ENCODE measurements at regions not wholly inside any gene's neighbourhood (a gene's known extent, or its start where the extent isn't known, plus 50 kb on each side); places are given as distances from the start of the nearest gene placed in this dataset.

DNA sequence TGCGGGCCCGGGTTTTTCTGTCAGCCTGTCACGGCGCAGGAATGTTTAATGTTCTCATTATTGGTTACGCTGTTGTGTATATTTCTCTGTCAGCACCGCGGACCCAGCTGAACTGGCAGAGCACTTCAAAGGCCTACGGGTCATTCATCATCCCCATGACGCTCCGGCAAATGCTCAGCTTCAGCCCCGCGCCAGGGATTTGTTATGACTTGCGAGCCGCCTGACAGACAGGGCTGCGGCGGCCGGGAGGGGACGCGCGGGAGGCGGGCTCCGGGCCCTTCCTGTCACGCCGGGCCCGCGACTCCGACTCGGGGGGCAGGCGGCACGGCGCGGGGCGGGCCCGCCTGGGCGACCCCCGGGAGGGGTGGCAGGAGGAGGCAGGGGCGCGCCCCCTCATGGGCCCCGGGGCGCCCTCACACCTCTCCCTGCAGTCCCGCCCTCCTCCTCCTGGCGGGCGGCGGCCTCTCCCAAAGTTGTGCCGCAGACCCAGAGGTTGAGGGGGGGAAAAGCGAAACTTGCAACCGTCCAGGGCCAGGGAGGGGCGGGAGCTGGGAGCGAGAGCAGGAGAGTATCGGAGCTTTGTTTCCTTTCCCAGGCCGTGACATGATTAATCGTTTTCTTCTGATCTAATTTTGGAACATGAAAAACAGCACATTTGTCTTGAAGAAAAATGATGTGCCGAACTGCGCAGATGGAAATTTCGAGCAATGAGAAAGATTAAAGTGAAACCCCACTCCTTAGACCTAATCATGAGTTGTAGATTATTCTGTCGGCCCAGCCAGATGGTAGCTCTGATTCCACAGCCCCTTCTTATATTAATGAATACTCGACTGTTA lies 59.3 kb upstream of the COMTD1 start (continued):
- TF ChIP-seq SOX6 (IDR thresholded peaks at IDR 0.05) (no peak), SOX6 (CRISPR knock-in tag; IDR thresholded peaks at IDR 0.05) (no peak), TAF1 (CRISPR knock-in tag; IDR thresholded peaks at IDR 0.05) (no peak), IKZF1 (IDR thresholded peaks at IDR 0.05) (no peak), MBD4 (IDR thresholded peaks at IDR 0.05; ENCODE audit: borderline replicate concordance, low read length) (no peak), ZMYM4 (CRISPR knock-in tag; IDR thresholded peaks at IDR 0.05) (no peak; the same call in 1 of the 2 replicates), ZNF614 (CRISPR knock-in tag; IDR thresholded peaks at IDR 0.05; ENCODE audit: borderline replicate concordance) (no peak), POGZ (CRISPR knock-in tag; IDR thresholded peaks at IDR 0.05) (no peak), FOXJ3 (CRISPR knock-in tag; IDR thresholded peaks at IDR 0.05; ENCODE audit: borderline replicate concordance) (no peak), ZZZ3 (CRISPR knock-in tag; IDR thresholded peaks at IDR 0.05; ENCODE audit: borderline replicate concordance) (no peak), ZNF678 (CRISPR knock-in tag; IDR thresholded peaks at IDR 0.05) (no peak), KDM2A (CRISPR knock-in tag; IDR thresholded peaks at IDR 0.05; ENCODE audit: borderline replicate concordance, low read depth) (peak; percentile 43; the same call in 1 of the 2 replicates), HDAC2 (CRISPR knock-in tag; IDR thresholded peaks at IDR 0.05) (peak; percentile 34; the same call in 1 of the 2 replicates), ZNF205 (CRISPR knock-in tag; IDR thresholded peaks at IDR 0.05) (no peak), ZFP82 (CRISPR knock-in tag; IDR thresholded peaks at IDR 0.05; ENCODE audit: borderline replicate concordance) (0 out of 2 replicates have a peak, but pooled peaks have one; percentile 43), ZNF557 (CRISPR knock-in tag; IDR thresholded peaks at IDR 0.05) (no peak)
- TF ChIP-seq, protein P1, sequence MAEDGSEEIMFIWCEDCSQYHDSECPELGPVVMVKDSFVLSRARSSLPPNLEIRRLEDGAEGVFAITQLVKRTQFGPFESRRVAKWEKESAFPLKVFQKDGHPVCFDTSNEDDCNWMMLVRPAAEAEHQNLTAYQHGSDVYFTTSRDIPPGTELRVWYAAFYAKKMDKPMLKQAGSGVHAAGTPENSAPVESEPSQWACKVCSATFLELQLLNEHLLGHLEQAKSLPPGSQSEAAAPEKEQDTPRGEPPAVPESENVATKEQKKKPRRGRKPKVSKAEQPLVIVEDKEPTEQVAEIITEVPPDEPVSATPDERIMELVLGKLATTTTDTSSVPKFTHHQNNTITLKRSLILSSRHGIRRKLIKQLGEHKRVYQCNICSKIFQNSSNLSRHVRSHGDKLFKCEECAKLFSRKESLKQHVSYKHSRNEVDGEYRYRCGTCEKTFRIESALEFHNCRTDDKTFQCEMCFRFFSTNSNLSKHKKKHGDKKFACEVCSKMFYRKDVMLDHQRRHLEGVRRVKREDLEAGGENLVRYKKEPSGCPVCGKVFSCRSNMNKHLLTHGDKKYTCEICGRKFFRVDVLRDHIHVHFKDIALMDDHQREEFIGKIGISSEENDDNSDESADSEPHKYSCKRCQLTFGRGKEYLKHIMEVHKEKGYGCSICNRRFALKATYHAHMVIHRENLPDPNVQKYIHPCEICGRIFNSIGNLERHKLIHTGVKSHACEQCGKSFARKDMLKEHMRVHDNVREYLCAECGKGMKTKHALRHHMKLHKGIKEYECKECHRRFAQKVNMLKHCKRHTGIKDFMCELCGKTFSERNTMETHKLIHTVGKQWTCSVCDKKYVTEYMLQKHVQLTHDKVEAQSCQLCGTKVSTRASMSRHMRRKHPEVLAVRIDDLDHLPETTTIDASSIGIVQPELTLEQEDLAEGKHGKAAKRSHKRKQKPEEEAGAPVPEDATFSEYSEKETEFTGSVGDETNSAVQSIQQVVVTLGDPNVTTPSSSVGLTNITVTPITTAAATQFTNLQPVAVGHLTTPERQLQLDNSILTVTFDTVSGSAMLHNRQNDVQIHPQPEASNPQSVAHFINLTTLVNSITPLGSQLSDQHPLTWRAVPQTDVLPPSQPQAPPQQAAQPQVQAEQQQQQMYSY (CRISPR knock-in tag; IDR thresholded peaks at IDR 0.05) = peak; percentile 86
- TF ChIP-seq, protein P2, sequence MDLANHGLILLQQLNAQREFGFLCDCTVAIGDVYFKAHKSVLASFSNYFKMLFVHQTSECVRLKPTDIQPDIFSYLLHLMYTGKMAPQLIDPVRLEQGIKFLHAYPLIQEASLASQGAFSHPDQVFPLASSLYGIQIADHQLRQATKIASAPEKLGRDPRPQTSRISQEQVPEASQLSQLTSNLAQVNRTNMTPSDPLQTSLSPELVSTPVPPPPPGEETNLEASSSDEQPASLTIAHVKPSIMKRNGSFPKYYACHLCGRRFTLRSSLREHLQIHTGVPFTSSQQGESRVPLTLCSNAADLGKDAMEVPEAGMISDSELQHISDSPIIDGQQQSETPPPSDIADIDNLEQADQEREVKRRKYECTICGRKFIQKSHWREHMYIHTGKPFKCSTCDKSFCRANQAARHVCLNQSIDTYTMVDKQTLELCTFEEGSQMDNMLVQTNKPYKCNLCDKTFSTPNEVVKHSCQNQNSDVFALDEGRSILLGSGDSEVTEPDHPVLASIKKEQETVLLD (CRISPR knock-in tag; IDR thresholded peaks at IDR 0.05; ENCODE audit: low read depth) = no peak
- TF ChIP-seq, protein P3, sequence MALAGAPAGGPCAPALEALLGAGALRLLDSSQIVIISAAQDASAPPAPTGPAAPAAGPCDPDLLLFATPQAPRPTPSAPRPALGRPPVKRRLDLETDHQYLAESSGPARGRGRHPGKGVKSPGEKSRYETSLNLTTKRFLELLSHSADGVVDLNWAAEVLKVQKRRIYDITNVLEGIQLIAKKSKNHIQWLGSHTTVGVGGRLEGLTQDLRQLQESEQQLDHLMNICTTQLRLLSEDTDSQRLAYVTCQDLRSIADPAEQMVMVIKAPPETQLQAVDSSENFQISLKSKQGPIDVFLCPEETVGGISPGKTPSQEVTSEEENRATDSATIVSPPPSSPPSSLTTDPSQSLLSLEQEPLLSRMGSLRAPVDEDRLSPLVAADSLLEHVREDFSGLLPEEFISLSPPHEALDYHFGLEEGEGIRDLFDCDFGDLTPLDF (CRISPR knock-in tag; IDR thresholded peaks at IDR 0.05) = no peak
- TF ChIP-seq, protein P4, sequence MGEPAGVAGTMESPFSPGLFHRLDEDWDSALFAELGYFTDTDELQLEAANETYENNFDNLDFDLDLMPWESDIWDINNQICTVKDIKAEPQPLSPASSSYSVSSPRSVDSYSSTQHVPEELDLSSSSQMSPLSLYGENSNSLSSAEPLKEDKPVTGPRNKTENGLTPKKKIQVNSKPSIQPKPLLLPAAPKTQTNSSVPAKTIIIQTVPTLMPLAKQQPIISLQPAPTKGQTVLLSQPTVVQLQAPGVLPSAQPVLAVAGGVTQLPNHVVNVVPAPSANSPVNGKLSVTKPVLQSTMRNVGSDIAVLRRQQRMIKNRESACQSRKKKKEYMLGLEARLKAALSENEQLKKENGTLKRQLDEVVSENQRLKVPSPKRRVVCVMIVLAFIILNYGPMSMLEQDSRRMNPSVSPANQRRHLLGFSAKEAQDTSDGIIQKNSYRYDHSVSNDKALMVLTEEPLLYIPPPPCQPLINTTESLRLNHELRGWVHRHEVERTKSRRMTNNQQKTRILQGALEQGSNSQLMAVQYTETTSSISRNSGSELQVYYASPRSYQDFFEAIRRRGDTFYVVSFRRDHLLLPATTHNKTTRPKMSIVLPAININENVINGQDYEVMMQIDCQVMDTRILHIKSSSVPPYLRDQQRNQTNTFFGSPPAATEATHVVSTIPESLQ (CRISPR knock-in tag; conservative IDR thresholded peaks at IDR 0.05) = no peak

Measured in HepG2 (cell line).